Endothelial cell of umbilical vein (primary cell): ENCODE measurements at regions not wholly inside any gene's neighbourhood (a gene's known extent, or its start where the extent isn't known, plus 50 kb on each side); places are given as distances from the start of the nearest gene placed in this dataset.

Experiments
- BruUV-seq: library from RNA; stranded (reverse); fragments of 400-500 nt; replicated peaks from 2 replicates; lab custom pipeline; 2021; lab: Mats Ljungman, UMichigan
- CTCF ChIA-PET: fragments of 300-600, 350-600 bp; sonication (Branson Sonifier 250); formaldehyde crosslinking; loops from one replicate; lab custom pipeline; 2021; ENCODE audit warnings: antibody characterized with exemption, inconsistent platforms; lab: Charles Lee
- POLR2A ChIA-PET: fragments of 300-600, 350-600 bp; sonication (Branson Sonifier 250); formaldehyde crosslinking; loops from one replicate; lab custom pipeline; 2021; ENCODE audit warnings: antibody characterized with exemption, inconsistent platforms; lab: Charles Lee
- DNase-seq: peaks from one replicate; pipeline ENCODE4 v3.0.0-alpha.2; 2011; ENCODE audit warnings: low read depth, low spot score
- FAIRE-seq: peaks from 2 replicates; lab custom pipeline; 2011; peaks lifted over from hg19 to GRCh38; lab: Jason Lieb, UNC
- H2AFZ ChIP-seq: 2 replicates; pipeline ENCODE4 v1.6.0; 2012; ENCODE audit warnings: low read depth, low read length, control low read depth, inconsistent platforms
- H3K27ac ChIP-seq: 2 replicates; pipeline ENCODE4 v1.5.1; 2011; ENCODE audit warnings: low read depth, mild to moderate bottlenecking, control low read depth, low read length, moderate library complexity; ENCODE audit not compliant: insufficient read depth
- H3K27me3 ChIP-seq, 2 experiments: 2 replicates each; pipeline versions ENCODE4 v1.6.0 to v1.6.1; 2011; ENCODE audit warnings: low read length in 2 of 2, mixed read lengths in 1 of 2; ENCODE audit not compliant: control insufficient read depth in 2 of 2, insufficient read depth in 2 of 2
- H3K36me3 ChIP-seq, 2 experiments: 2 replicates in 1 of 2; 3 replicates in 1 of 2; pipeline ENCODE4 v1.5.1; 2011; ENCODE audit warnings: low read length in 2 of 2, mild to moderate bottlenecking in 1 of 2, moderate library complexity in 1 of 2; ENCODE audit not compliant: control insufficient read depth in 2 of 2, insufficient read depth in 2 of 2; ENCODE audit errors: extremely low read depth in 1 of 2
- H3K4me1 ChIP-seq: 3 replicates; pipeline ENCODE4 v1.5.1; 2011; ENCODE audit warnings: mild to moderate bottlenecking, low read length; ENCODE audit not compliant: control insufficient read depth, insufficient read depth; ENCODE audit errors: extremely low read depth
- H3K4me2 ChIP-seq: 2 replicates; pipeline ENCODE4 v1.6.1; 2011; ENCODE audit warnings: low read length, control low read depth, mixed read lengths; ENCODE audit not compliant: insufficient read depth
- H3K4me3 ChIP-seq, 3 experiments: fragments of 200-600 bp in 1 of 3; sonication (generic), shearing (Covaris generic) in 1 of 3; replicated peaks in 1 of 3; 2 replicates each; pipeline ENCODE4 v1.5.1; 2011 to 2016; ENCODE audit warnings: control low read depth in 3 of 3, low read length in 3 of 3, mild to moderate bottlenecking in 2 of 3, inconsistent platforms in 1 of 3, low read depth in 1 of 3, moderate library complexity in 1 of 3; ENCODE audit not compliant: insufficient read depth in 1 of 3
- H3K79me2 ChIP-seq: 2 replicates; pipeline ENCODE4 v1.6.0; 2012; ENCODE audit warnings: low read length, inconsistent platforms; ENCODE audit not compliant: control insufficient read depth, insufficient read depth
- H3K9ac ChIP-seq: replicated peaks from 2 replicates; pipeline ENCODE3; 2011; ENCODE audit warnings: low read length, control low read depth; ENCODE audit not compliant: insufficient read depth; ENCODE audit errors: extremely low read depth
- H3K9me1 ChIP-seq: replicated peaks from 3 replicates; pipeline ENCODE4 v1.6.0; 2011; ENCODE audit warnings: mild to moderate bottlenecking, low read length; ENCODE audit not compliant: control insufficient read depth, insufficient read depth; ENCODE audit errors: extremely low read depth
- H3K9me3 ChIP-seq: replicated peaks from 2 replicates; pipeline ENCODE4 v1.5.1; 2012; ENCODE audit warnings: low read length, inconsistent platforms; ENCODE audit not compliant: control insufficient read depth, insufficient read depth
- H4K20me1 ChIP-seq: replicated peaks from 2 replicates; pipeline ENCODE3; 2011; ENCODE audit warnings: mild to moderate bottlenecking, low read length; ENCODE audit not compliant: control insufficient read depth, insufficient read depth; ENCODE audit errors: extremely low read depth
- FOS ChIP-seq: IDR thresholded peaks from 2 replicates; pipeline ENCODE4 v1.6.1; 2011; ENCODE audit warnings: mild to moderate bottlenecking, low read length, moderate library complexity, borderline replicate concordance; ENCODE audit not compliant: insufficient read depth
- GATA2 ChIP-seq: IDR thresholded peaks from 2 replicates; pipeline ENCODE4 v1.7.0; 2011; ENCODE audit warnings: low read depth, mild to moderate bottlenecking, moderate library complexity, mixed read lengths, low read length; ENCODE audit not compliant: insufficient read length, insufficient read depth
- MYC ChIP-seq: IDR thresholded peaks from one replicate; pipeline ENCODE4 v1.6.1; 2011; ENCODE audit warnings: mild to moderate bottlenecking, low read depth, low read length
- dilution Hi-C: fragments of 300-500 bp; cut with MboI; formaldehyde crosslinking; loops from one replicate; pipeline ENCODE4 v1.15.0; 2019; ENCODE audit warnings: low sequenced_read_pairs; ENCODE audit not compliant: extremely low pct_ligation_motif_present
- intact Hi-C: fragments of 100-400 bp; cut with micrococcal nuclease; formaldehyde crosslinking; loops from one replicate; pipeline ENCODE4 v1.10.0; 2022
- TF ChIP-seq, protein P1 (sequence below): IDR thresholded peaks from 2 replicates; pipeline ENCODE4 v1.6.1; 2011; ENCODE audit not compliant: insufficient read depth, insufficient read length

DNA sequence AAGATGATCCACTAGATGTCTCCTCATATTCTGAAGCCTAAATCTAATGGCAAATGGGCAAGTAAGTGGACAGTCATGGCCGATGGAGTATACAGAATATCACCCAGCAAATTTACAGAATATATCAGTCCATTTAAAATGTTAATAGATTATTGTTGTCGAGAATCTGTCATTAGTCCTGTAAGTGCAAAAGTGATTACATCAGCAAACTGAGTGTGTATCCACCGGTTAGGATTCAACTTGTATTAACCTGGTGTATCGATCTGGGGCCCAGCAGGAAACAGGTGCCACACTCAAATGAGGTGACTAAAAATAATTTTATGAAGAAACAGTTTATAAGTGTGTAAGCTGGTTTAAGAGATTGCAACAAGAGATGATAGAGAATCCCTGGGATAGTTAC is 367.9 kb upstream of the FAM47C start:
- dilution Hi-C loops, result no loop called here
- Histone ChIP-seq H3K9me3 (no peaks in the 10 kb centered on the region), H3K27ac (no peak overlapping the region), H3K79me2 (no peaks in the 10 kb centered on the region), H3K4me1 (no peaks in the 10 kb centered on the region), H3K9me1 (no peaks in the 10 kb centered on the region), H3K36me3 (no peaks in the 10 kb centered on the region), H3K9ac (no peak overlapping the region), H3K4me3 (no peak overlapping the region), H2AFZ (no peak overlapping the region), H3K4me2 (no peak overlapping the region), H4K20me1 (no peaks in the 10 kb centered on the region), H3K27me3 (no peaks in the 10 kb centered on the region)
- CTCF ChIA-PET, result no interaction called here
- POLR2A ChIA-PET, result no interaction called here
- no peak for FAIRE-seq
- intact Hi-C loops, result no loop called here
- TF ChIP-seq MYC, result no peak
- no peak for DNase-seq
- BruUV-seq, result no TSS peak

DNA sequence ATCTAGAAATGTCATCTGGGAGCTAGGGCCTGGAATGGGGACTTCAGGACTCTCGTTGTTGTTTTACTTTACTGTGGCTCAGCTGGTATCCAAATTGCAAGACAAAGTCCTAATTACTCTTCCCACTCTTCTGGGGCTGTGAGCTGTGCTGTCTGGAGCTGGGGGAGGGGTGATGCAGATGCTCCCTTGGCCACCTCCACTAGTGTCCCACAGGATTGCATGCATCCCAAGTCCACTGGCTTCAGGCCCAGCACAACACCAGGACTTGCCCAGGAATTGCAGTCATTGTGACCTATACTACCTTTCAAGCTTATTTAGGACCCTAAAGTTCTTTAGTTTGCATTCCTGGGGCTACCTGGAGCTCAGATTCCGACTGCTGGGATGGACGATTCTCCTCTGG is 366.1 kb upstream of the FAM47C start:
- intact Hi-C loops (no loop called here), dilution Hi-C loops (no loop called here)
- no peak for FAIRE-seq
- H3K4me2 ChIP-seq, result no peak overlapping the region
- no peak overlapping the region for H3K4me3 ChIP-seq
- no peak overlapping the region for H3K27ac ChIP-seq
- no peak overlapping the region for H3K9ac ChIP-seq
- H3K9me1 ChIP-seq, result no peaks in the 10 kb centered on the region
- no peaks in the 10 kb centered on the region for H4K20me1 ChIP-seq
- CTCF ChIA-PET, result no interaction called here
- H3K4me1 ChIP-seq, result no peaks in the 10 kb centered on the region
- H3K27me3 ChIP-seq, result no peaks in the 10 kb centered on the region
- no TSS peak for BruUV-seq
- H3K36me3 ChIP-seq, result no peaks in the 10 kb centered on the region
- no peak overlapping the region for H2AFZ ChIP-seq
- TF ChIP-seq GATA2 (no peak), FOS (no peak)
- TF ChIP-seq, protein P1, sequence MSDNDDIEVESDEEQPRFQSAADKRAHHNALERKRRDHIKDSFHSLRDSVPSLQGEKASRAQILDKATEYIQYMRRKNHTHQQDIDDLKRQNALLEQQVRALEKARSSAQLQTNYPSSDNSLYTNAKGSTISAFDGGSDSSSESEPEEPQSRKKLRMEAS, result no peak
- no peak for DNase-seq
- POLR2A ChIA-PET, result no interaction called here
- H3K79me2 ChIP-seq, result no peaks in the 10 kb centered on the region
- H3K9me3 ChIP-seq, result no peaks in the 10 kb centered on the region
